ENCODE measurements at regions not wholly inside any gene's neighbourhood (a gene's known extent, or its start where the extent isn't known, plus 50 kb on each side); places are given as distances from the start of the nearest gene placed in this dataset.
"Not testable (repeated sequence)": the region's sequence is repeated elsewhere in the genome, so short reads cannot be mapped to it uniquely, and the experiment has no call there.

DNA sequence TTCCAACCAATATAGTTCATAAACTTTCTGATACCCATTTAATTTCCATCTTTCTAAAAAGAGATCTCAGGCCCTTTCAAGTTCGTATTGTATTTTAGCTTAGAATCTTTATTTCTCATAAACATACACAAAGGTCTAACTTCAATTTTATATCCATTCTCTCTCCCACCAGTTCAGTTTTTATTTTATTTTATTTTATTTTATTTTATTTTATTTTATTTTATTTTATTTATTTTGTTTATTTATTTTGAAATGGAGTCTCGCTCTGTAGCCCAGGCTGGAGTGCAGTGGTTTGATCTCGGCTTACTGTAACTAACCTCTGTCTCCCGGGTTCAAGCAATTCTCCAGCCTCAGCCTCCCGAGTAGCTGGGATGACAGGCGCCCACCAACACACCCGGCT is 552.8 kb downstream of the SLITRK5 start:
- no peak for DNase-seq (ENCODE audit: low read depth in 2 of 2)

DNA sequence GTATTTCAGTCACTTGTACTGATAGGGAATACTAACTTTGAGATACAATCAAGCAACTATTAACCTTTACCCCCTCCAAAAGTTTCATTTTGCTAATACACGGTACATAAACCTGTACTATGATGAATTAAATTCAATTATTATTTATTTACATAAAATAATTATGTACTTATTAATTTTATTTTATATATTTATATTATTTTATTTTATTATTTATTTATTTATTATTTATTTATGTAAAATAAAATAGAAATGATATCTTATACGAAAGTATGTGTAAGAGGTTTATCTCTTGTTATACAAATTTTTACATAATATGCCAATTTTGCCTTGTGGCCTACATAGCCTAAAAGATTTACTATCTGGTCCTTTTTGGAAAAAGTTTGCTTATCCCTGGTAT is 564.3 kb downstream of the SLITRK5 start:
- no peak for DNase-seq (ENCODE audit: low read depth in 2 of 2)

DNA sequence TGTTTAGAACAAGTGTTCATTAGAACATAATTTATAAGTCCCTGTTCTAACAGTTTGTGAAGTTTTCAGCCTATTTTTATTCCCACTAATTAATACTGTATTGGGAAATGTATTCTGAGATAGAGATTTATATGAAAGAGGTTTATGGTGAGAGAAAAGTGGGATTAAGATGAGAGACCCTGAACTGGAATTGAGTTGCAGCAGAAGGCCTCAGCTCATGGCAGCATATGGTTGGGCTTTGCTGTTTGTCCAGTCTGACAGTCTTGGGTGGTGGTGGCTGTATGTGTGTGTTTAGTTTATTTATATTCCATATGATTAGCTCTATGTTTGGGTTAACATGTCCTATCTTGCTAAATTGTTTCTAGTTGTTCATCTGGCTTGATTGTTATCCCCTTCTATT is 575.1 kb downstream of the SLITRK5 start:
- no peak for DNase-seq (ENCODE audit: low read depth in 2 of 2)

DNA sequence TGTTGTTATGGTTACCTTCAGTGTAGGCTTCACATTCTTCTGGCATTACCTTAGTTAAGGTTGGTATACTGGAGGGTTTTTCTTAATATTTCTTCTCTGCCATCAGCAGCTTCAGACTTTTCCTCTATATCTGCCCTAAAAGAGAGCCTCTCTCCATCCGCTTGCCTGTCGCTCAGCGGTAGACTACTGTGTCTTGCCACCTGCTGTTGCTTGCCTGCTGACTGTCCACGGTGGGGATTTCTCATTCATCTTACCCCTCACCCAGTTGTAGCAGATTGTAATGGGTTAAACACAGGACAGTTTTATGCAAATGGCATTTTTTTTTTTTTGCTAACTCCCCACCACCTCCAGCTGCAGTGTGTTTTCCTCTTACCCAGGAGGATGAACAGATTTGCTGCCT is 577.2 kb downstream of the SLITRK5 start:
- no peak for DNase-seq (ENCODE audit: low read depth in 2 of 2)

DNA sequence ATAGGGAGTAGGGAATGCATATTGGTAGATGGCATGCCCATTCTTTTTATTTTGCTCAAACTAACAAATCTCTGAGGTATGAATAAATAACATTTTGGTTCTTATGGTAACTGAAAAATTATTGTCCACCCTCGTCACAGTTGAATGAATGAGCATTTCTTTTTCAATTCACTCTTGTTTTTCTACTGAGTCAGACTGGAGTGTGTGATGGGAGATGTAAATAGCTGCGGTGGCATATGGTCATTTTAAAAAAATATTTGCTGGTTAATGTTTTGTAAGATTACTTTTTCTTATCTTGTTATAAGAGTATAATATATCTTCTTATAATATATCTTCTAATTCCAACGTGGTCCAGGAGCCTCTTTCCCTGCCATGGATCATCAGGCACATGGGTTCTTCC is 586.5 kb downstream of the SLITRK5 start:
- no peak for DNase-seq (ENCODE audit: low read depth in 2 of 2)

DNA sequence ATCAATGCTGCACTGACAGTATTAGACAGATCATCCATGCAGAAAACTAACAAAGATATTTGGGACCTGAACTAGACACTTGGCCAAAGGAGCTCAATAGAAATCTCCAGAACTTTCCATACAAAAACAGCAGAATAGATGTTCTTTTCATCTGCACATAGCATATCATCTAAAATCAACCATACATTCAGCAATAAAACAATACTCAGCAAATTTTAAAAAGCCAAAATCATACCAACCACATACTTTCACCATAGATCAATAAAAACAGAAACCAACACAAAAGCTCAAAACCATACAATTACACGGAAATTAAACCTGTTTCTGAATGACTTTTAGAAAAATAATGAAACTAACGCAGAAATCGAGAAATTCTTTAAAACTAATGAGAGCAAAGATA is 592.6 kb downstream of the SLITRK5 start:
- DNase-seq (ENCODE audit: low read depth in 2 of 2) = no peak

DNA sequence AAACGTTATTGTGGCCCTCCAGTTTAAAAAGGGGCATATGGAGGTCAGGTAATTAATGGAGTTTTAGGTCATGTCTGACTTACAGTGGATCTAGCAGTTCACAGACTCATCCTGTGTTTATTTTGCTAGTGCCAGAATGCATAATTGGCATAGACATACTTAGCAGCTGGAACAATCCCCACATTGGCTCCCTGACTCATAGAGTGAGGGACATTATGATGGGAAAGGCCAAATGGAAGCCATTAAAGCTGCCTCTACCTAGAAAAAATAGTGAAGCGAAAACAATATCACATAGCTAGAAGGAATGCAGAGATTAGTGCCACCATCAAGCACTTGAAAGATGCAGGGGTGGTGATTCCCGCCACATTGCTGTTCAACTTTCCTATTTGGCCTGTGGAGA is 610.7 kb downstream of the SLITRK5 start:
- DNase-seq (ENCODE audit: low read depth in 2 of 2) = no peak

DNA sequence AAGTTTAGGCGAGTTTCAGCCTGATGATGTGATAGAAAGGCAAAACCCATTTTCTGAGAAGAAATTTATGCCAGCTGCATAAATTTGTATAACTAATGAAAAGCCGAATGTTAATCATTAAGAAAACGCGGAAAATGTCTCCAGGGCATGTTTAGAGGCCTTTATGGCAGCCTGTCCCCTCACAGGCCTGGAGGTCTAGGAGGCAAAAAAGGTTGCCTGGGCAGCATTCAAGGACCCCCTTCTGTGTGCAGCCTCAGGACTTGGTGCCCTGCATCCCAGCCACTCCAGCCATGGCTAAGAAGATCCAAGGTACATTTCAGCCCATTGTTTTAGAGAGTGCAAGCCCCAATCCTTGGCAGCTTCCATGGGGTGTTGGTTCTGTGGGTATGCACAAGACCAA is 614.2 kb downstream of the SLITRK5 start:
- DNase-seq (ENCODE audit: low read depth in 2 of 2) = no peak

DNA sequence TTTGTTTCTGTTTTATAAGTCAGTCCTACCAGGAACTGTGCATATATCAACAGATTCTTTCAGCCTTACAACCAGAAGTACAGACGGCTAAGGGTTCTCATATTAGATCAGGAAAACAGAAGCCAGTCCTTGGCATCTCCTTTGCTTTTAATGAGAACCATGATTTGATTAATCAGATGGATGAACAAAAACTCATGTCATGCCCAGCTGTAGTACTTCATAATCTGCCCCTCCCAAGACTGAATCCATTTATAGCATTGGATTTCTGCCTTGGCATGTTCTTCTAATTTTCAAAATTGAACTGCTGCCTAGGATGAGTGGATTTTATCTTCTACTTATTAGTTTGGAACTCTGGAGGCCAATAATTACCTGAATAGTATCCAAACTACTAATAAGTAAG is 617.2 kb downstream of the SLITRK5 start:
- DNase-seq (ENCODE audit: low read depth in 2 of 2) = no peak

DNA sequence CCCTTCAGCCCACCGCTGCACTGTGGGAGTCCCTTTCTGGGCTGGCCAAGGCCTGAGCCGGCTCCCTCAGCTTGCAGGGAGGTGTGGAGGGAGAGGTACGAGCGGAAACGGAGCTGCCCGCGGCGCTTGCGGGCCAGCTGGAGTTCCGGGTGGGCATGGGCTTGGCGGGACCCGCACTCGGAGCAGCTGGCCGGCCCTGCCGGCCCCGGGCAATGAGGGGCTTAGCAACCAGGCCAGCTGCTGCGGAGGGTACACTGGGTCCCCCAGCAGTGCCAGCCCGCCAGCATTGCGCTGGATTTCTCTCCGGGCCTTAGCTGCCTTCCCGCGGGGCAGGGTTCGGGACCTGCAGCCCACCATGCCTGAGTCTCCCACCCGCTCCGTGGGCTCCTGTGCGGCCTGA is 620.6 kb downstream of the SLITRK5 start:
- not testable (repeated sequence) for DNase-seq (ENCODE audit: low read depth in 2 of 2)

DNA sequence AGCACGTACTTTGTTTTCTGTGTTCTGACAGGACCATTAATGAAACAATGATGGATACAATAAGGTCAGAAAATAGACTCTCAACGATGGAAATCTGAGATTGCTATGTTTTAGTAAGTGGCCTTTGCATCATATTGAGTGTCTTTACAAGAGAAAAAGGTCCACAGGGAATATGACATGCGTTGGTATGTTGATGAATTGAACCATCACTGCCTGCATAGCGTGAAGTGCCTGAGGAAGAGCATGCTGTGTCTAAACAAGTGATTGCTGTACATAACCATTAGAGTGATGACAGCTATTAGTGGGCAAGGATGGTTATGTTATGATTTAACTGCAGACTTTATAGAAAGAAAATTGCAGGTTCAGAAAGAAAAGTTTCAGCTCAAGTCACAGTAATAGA is 623.2 kb downstream of the SLITRK5 start:
- DNase-seq (ENCODE audit: low read depth in 2 of 2) = no peak

DNA sequence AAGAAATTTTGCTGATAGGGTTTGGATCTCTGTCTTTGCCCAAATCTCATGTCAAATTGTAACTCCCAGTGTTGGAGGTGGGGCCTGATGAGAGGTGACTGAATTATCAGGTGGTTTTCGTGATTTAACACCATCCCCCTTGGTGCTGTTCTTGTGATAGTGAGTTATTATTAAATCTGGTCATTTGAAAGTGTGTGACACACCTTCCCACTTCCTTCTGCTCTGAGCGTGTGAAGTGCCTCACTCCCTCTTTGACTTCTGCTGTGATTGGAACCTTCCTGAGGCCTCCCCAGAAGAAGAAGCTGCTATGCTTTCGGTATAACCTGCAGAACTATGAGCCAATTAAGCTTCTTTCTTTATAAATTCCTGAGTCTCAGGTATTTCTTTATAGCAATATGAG is 632.0 kb downstream of the SLITRK5 start:
- no peak for DNase-seq (ENCODE audit: low read depth in 2 of 2)

DNA sequence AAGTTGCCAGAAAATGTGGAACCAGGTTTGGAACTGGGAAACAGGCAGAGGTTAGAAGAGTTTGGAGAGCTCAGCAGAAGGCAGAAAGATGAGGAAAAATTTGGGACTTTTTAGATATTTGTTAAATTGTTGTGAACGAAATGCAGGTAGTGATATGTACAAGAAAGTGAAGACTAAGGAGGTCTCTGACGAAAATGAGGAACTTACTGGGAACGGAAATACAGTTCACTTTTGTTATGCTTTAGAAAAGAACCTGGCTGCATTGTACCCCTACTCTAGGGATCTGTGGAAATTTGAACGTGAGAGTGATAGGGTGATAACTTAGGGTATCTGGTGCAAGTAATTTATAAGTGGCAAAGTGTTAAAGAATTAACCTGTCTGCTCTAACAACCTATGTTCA is 632.4 kb downstream of the SLITRK5 start:
- DNase-seq (ENCODE audit: low read depth in 2 of 2) = no peak

DNA sequence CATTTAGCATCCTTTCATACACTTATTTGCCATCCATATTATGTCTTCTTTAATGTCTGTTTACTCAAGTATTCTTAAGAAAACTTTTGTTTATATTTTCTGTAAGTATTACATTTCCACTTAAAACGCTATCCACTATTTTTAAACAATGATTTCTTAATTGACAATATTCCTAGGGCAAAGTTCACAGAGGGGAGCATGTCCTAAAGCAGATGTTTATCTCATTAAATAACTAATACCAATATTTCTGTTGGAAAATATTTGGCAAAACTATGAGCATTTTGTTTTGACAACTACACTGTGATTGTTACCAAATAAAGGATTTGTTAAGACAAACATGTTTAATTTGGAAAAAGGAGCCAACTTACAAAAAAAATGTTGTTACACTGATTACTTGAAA is 643.3 kb downstream of the SLITRK5 start:
- DNase-seq (ENCODE audit: low read depth in 2 of 2) = no peak

DNA sequence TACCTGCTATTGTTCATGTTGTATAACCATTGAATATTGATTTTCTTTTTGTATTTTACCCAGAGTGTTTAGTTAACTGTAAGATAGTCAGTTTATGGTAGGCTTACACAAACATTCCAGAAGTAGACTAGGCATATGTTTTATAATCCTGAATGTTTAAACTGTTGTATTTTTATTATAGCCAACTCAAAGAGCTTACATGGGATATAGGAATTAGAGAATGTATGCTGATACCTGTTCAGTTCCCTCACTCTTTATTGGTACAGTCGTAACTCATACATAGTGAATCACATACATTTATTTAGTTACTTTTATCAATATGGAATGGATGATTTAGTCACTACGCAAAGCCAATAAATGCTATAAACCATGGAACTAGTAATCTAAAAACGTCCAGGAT is 657.9 kb downstream of the SLITRK5 start:
- DNase-seq (ENCODE audit: low read depth in 2 of 2) = no peak

DNA sequence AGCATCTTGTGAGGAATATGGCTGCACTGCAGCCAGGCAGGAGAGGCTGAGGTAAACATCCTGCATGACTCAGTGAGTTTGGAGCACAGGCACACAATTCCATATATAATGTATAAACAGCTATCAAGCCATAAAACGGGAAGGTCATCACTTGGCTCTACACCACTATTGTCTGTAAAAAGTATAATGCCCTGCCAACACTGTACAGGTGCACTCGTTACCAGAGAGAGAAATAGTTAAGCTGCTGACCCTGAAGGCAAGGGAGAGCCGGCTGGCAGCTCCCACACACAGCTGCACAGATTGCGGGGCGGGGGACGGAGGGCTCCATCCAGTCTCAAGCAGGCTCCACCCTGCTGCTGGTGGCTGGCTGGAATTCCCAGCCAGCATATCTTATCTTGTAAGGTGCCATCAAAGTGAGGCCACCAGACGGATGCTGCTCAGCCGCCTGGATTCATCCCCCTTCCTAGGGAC is 668.1 kb downstream of the SLITRK5 start:
- DNase-seq (ENCODE audit: low read depth in 2 of 2) = no peak

DNA sequence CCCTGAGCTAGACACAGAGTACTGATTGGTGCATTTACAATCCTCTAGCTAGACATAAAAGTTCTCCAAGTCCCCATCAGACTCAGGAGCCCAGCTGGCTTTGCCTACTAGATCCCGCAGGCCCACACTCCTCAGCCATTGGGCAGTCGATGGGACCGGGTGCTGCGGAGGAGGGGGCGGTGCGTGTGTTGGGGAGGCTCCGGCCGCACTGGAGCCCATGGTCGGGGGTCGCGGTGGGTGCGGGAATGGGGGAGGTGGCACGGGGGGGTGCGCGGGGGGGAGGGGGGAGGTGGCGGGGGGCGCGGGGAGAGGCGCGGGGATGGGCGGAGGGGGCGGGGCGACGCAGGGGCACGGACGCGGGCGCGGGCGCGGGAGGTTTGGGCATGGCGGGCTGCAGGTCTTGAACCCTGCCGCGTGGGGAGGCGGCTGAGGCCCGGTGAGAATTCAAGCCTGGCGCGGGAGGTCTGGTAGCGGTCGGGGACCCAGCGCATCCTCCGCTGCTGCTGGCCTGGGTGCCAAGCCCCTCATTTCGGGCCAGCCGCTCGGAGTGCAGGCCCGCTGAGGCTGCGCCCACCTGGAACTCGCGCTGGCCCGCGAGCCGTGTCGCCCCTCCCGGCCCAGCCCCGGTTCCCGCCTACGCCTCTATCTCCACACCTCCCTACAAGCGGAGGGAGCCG is 674.1 kb downstream of the SLITRK5 start:
- no peak for DNase-seq (ENCODE audit: low read depth in 2 of 2)

DNA sequence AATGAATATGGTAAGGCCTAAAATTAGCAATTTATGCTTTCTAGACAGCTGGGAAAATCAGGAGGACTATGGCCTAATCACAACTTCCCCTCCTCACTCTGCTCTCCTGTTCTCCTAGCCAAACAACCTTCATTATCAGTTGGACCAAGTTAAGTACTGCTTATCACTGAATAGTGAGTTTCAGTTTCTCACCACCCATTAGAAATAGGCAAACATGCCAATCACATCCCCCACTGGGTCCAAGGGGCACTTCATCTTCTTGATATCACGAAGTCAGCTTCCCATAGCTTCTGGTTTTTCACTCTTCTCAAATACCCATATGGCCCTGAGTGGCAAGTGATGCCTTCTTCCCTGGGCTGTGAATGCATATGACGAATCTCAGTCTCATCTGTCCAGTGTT is 689.6 kb downstream of the SLITRK5 start:
- no peak for DNase-seq (ENCODE audit: low read depth in 2 of 2)

DNA sequence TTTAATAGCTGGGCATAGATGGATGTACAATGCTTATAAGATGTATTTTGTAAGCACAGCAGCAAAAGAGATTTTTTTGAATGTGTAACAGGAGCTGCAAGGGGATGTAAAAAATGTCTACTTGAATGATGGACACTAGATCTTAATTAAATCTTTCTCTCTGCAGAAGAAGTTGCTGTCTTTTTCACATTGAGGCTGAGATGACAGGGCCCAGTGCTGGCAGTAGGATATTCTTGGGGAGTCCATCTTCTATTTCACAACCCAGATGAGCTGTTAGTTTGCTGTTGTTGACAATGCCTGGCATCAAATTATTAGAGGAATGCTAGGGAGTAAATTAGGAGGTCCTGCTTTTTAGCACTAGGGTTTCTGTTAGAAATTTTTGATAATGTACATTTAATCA is 698.7 kb downstream of the SLITRK5 start:
- DNase-seq (ENCODE audit: low read depth in 2 of 2) = no peak

DNA sequence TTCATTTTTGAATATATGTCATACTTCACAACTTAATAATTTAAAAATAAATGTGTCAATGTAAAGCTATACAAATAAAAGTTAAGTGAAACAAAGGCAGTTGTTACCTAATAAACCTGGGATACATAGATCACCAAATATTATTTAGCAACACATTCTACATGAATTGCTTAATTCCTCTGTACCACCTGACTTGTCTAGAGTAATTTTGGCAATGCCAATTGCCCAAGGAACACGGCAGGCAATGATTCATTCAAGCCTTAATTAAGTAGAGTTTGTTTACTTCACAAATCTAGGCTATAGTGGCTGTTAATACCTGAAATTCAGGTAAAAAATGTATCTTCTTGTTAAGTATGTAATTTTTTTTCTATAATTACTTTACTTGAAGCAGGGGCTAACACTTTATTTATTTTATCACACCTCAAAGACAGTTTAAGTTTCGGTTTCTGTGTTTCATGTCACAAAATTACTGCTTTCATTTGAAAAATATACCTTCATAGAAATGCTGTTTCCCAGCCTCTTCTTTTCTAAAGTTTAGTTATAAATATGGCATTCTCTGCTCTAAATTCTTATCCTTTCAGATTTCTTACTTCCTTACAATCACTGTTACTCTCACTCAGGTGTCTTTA is 705.7 kb downstream of the SLITRK5 start:
- DNase-seq (ENCODE audit: low read depth in 2 of 2) = no peak

DNA sequence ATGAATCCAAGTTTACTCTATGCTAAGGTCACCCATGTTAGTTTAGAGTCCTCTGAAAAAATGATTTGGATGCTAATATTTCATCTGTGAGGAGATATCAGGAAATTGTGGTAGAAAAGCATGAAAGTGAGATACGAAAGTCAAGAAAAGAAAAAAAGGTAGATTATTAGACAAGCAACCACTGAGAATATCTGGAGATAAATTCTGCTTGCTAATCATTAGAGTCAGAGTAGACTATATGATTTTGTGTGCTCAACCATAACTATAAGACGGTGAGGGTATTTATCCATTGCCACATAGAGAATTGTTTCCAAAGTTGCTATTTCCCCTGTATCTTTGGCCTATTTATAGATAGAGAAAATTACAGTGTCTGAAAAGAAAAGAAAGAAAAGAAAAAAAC is 706.7 kb downstream of the SLITRK5 start:
- no peak for DNase-seq (ENCODE audit: low read depth in 2 of 2)

DNA sequence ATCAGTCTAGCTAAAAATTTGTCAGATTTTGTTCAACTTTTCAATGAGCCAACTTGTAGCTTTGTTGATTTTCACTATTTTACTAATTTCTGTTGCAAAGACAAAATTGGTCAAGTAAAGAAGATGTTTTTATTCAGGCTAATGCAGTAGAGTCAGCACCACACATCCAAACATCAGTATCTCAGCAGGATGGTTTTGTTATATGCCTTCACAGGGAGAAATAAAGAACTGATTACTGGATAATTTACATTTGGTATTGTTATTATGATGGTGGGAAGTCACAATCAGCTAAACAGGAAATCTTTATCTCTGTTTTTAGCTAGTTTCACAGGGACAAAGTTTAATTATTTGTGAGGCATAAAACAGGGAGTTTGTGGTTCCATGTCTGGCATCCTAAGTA is 713.4 kb downstream of the SLITRK5 start:
- no peak for DNase-seq (ENCODE audit: low read depth in 2 of 2)

DNA sequence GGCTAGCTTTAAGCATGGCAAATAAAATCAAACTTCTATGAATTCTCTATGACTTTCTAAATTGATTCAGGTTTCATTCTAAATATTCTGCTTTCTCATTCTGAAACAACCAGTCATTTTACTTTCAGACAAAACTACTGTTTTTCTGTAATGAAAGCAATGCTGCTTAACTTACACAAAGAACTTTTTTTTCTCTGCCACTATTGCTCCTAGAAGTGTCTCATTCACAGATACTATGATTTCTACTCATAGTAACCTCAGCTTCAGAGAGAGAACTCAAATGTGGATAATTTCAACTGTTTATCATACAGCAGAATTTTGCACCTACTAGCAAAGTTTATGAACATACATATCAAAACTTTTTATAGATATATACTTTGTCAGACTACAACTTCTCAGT is 724.6 kb downstream of the SLITRK5 start:
- no peak for DNase-seq (ENCODE audit: low read depth in 2 of 2)

DNA sequence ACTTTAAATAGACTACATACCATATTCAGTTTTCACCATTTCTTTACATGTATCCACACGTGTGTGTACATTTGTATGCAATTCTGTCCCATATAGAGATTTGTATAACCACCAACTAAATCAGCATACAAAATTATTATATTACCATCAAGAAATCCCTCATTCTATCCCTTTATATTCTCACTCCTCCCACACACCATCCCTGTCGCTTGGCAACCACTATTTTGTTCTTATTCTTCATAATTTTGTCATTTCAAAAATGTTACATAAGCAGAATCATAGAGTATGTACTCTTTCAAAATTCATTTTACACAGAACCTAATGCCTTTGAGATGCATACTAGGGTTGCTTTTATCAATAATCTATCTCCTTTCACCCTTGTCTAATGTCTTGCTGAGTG is 740.5 kb downstream of the SLITRK5 start:
- no peak for DNase-seq (ENCODE audit: low read depth in 2 of 2)

Measured in activated CD4-positive, alpha-beta T cell treated with anti-CD3 and anti-CD28 coated beads for 24 hours (primary cell).